Progenitor cell of endocrine pancreas (in vitro differentiated cells): ENCODE measurements at regions not wholly inside any gene's neighbourhood (a gene's known extent, or its start where the extent isn't known, plus 50 kb on each side); places are given as distances from the start of the nearest gene placed in this dataset.

ENCODE experiments used
- DNase-seq: peaks from one replicate; pipeline ENCODE4 v3.0.0; 2021; ENCODE audit warnings: low spot score; ENCODE audit not compliant: unreplicated experiment
- H3K27ac Mint-ChIP-seq: 2 replicates; pipeline ENCODE4 v1.8.0; 2021; ENCODE audit warnings: mild to moderate bottlenecking, moderate library complexity, mixed read lengths
- H3K27me3 Mint-ChIP-seq: 2 replicates; pipeline ENCODE4 v1.8.0; 2021; ENCODE audit warnings: mixed read lengths
- H3K36me3 Mint-ChIP-seq: 2 replicates; pipeline ENCODE4 v1.8.0; 2022; ENCODE audit warnings: mixed read lengths; ENCODE audit not compliant: insufficient read depth
- H3K4me1 Mint-ChIP-seq: 2 replicates; pipeline ENCODE4 v1.8.0; 2021; ENCODE audit warnings: low read depth, mixed read lengths
- H3K4me3 Mint-ChIP-seq: 2 replicates; pipeline ENCODE4 v1.8.0; 2021; ENCODE audit warnings: low read depth, mild to moderate bottlenecking, moderate library complexity, mixed read lengths
- H3K9me3 Mint-ChIP-seq: 2 replicates; pipeline ENCODE4 v1.8.0; 2021; ENCODE audit warnings: low read depth, mixed read lengths
- TF ChIP-seq, protein P1 (sequence below): fragments of 200-600 bp; sonication (generic); IDR thresholded peaks from one replicate; pipeline ENCODE4 v1.5.0; 2021; ENCODE audit warnings: antibody characterized with exemption, mild to moderate bottlenecking; ENCODE audit not compliant: unreplicated experiment

DNA sequence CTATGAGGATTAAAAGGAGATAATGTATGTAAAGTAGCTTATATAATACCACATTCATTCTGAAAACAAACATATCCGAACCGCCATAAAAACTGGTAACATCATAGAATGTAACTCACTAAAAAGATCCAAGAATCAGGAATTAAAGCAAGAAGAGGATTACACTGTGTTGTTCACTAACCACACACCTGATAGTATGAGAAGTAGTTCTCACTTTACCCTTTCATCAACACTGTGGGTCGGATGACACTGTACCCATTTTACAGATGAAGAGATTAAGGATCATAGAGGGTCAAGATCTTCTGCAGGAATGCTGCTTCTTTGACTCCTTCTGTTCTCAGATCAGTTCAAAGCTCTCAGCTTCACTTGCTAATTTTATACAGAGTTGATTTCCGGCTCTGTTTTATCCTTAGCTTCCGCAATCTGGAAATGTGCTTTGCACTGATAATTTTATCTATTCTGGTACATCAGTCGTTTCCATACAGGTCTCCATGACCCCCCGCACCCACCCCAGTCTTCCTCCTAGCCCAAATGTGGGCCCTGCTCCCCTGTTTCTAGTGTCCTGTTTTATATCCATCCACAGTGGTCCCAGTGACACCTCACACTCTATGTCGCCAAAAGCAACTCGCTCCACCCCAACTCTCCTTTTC is 288.6 kb upstream of the CCL2 start:
- no peak for DNase-seq
- TF ChIP-seq, protein P1, sequence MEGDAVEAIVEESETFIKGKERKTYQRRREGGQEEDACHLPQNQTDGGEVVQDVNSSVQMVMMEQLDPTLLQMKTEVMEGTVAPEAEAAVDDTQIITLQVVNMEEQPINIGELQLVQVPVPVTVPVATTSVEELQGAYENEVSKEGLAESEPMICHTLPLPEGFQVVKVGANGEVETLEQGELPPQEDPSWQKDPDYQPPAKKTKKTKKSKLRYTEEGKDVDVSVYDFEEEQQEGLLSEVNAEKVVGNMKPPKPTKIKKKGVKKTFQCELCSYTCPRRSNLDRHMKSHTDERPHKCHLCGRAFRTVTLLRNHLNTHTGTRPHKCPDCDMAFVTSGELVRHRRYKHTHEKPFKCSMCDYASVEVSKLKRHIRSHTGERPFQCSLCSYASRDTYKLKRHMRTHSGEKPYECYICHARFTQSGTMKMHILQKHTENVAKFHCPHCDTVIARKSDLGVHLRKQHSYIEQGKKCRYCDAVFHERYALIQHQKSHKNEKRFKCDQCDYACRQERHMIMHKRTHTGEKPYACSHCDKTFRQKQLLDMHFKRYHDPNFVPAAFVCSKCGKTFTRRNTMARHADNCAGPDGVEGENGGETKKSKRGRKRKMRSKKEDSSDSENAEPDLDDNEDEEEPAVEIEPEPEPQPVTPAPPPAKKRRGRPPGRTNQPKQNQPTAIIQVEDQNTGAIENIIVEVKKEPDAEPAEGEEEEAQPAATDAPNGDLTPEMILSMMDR, result no peak
- Mint-ChIP-seq H3K27ac (no peak overlapping the region), H3K36me3 (no peaks in the 10 kb centered on the region), H3K4me3 (no peak overlapping the region), H3K4me1 (peaks cover 1% of the 10 kb centered on the region), H3K27me3 (peaks cover 10% of the 10 kb centered on the region), H3K9me3 (no peaks in the 10 kb centered on the region)

DNA sequence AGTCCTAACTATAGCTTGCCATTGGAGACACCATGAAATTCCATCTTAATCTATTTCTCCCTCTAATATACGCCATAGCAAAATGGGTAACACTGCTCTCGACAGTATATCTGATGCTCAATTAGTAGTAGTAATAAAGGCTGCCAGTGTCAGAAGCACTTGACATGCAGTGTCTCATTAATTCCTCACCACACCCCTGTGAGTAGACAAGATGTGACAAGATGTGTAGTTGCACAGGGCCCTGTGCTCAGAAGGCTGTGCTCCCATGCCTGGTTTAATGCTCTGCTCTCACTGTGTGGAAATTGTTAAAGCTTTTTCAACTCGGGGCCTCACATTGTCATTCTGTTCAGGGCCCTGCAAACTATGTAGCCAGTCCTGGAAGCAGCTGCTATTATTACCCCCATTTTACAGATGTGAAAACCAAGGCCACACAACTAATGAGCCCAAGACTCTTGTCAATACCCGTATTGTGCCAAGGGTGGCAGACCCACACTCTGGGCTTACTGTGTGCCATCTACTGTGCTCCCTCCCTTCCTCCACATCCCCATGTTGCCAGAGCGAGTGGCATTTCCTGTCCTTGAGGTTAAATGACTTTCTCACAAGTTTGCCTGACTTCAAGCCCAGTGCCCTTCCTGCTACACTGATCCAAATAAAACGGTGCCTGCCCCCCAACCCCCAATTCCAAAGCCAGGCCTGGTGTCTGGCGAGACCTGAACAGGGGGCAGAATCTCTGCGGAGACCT is 287.3 kb upstream of the CCL2 start:
- H3K27ac Mint-ChIP-seq, result no peak overlapping the region
- H3K4me1 Mint-ChIP-seq, result peaks cover 1% of the 10 kb centered on the region
- H3K4me3 Mint-ChIP-seq, result no peak overlapping the region

DNA sequence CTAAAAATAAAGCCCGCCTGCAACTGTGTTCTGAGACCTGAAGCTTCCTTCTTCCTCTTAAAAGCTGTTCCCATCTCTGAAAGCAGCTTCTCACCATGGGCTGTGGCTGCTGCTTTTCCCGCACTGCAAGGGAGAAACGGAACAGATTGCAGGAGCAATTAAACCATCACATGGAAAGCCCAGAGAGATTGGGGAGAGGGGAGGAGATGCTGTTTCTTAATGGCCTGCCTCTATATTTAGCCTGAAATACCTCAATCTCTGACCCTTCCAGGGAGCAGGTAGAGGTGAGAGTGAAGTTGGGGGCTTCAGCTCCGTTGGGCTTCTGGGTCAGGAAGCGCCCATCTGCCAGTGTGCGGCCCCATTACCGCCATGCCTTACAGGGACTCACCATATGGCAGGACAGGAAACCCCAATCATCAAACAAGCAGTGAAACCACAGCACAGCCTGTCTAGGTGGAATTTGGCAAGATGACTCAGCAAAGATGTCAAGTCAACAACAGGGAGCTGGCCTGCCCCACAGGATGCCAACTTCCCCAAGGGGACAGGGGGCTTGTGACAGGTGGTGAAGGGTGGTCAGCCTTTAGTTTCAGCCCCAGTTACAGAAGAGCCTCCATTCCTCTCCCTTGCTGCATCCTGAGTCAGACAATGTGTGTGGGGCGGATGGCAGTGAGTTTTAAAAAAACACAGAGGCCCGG is 286.6 kb upstream of the CCL2 start:
- Mint-ChIP-seq H3K27me3 (peaks cover 13% of the 10 kb centered on the region), H3K27ac (no peak overlapping the region), H3K4me1 (peaks cover 4% of the 10 kb centered on the region), H3K4me3 (no peak overlapping the region), H3K36me3 (no peaks in the 10 kb centered on the region), H3K9me3 (no peaks in the 10 kb centered on the region)
- no peak for DNase-seq
- TF ChIP-seq, protein P1, result no peak

More for the DNA sequence above, 287.3 kb upstream of the CCL2 start:
- TF ChIP-seq, protein P1, result no peak
- Mint-ChIP-seq H3K36me3 (no peaks in the 10 kb centered on the region), H3K9me3 (no peaks in the 10 kb centered on the region), H3K27me3 (peaks cover 14% of the 10 kb centered on the region)
- DNase-seq, result no peak

DNA sequence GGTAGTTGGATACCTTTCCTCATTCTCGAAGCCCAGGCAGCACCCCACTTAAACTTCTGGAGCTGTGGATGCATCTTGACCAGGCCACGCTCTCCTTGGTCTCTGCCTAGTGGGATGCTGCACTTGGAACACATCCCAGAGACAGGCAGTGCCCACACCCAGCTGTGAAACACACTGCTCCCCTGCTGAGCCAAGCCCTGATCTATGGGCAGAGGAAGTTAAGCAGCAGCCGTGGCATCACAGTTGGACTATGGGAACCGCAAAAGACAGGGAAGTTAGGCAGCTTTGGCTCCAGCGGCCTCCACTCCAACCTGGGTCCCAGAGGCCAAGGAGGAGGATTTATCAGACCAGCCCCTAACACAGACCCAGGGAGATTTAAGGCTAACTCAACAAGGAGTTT is 284.8 kb upstream of the CCL2 start:
- TF ChIP-seq, protein P1, result no peak

DNA sequence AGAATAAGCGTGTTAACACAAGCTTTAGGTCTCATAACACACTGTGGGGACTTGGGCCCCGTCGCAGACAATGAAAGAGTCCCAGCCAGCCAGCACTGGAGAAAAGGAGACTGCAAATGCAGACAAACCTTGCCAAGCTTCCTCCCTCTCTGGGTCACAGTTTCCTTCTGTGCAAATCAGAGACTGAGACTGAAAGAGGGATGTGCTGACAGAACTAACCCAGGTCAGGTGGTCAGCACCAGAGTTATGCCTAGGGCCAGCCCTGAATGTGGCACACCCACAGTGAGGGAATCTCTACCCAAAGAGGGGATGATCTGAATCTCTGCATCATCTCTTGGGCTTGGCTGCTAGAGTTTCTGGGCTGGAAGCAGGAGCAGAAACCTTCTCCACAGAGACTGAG is 282.3 kb upstream of the CCL2 start:
- H3K4me1 Mint-ChIP-seq, result peaks cover 4% of the 10 kb centered on the region
- TF ChIP-seq, protein P1, result no peak
- no peak for DNase-seq
- H3K9me3 Mint-ChIP-seq, result no peaks in the 10 kb centered on the region
- H3K36me3 Mint-ChIP-seq, result no peaks in the 10 kb centered on the region
- peaks cover 27% of the 10 kb centered on the region for H3K27me3 Mint-ChIP-seq
- peak overlapping the region; percentile 56 for H3K27ac Mint-ChIP-seq
- H3K4me3 Mint-ChIP-seq, result no peak overlapping the region

More for the DNA sequence above, 284.8 kb upstream of the CCL2 start:
- H3K36me3 Mint-ChIP-seq, result no peaks in the 10 kb centered on the region
- no peaks in the 10 kb centered on the region for H3K9me3 Mint-ChIP-seq
- peaks cover 17% of the 10 kb centered on the region for H3K27me3 Mint-ChIP-seq
- no peak for DNase-seq
- H3K4me3 Mint-ChIP-seq, result no peak overlapping the region
- peaks cover 4% of the 10 kb centered on the region for H3K4me1 Mint-ChIP-seq
- no peak overlapping the region for H3K27ac Mint-ChIP-seq
